Amniotic epithelial cell (primary cell): ENCODE measurements at regions not wholly inside any gene's neighbourhood (a gene's known extent, or its start where the extent isn't known, plus 50 kb on each side); places are given as distances from the start of the nearest gene placed in this dataset.
"Not testable (repeated sequence)": the region's sequence is repeated elsewhere in the genome, so short reads cannot be mapped to it uniquely, and the experiment has no call there.

ENCODE experiments used
- DNase-seq: peaks from one replicate; pipeline ENCODE4 v3.0.0-alpha.2; 2010; ENCODE audit warnings: low read depth

- not testable (repeated sequence) for DNase-seq
Measured at GRCh38 chr13:109702030-109702597, 84.3 kb downstream of the IRS2 start.

- peak; percentile 88 for DNase-seq
Measured at GRCh38 chr13:109700176-109700575, 86.2 kb downstream of the IRS2 start.

- DNase-seq, result no peak
Measured at GRCh38 chr13:109699628-109700071, 86.7 kb downstream of the IRS2 start.

GRCh38 chr13:109698779-109699178 lies 87.6 kb downstream of the IRS2 start:
- DNase-seq, result peak; percentile 94

- no peak for DNase-seq
Measured at GRCh38 chr13:109697936-109698335, 88.4 kb downstream of the IRS2 start.

- no peak for DNase-seq
Measured at GRCh38 chr13:109695402-109696190, 90.8 kb downstream of the IRS2 start.

- peak; percentile 71 for DNase-seq
Measured at GRCh38 chr13:109694972-109695371, 91.4 kb downstream of the IRS2 start.

- DNase-seq, result no peak
Measured at GRCh38 chr13:109693213-109693612, 93.2 kb downstream of the IRS2 start.

- no peak for DNase-seq
Measured at GRCh38 chr13:109691689-109692088, 94.7 kb downstream of the IRS2 start.

DNA sequence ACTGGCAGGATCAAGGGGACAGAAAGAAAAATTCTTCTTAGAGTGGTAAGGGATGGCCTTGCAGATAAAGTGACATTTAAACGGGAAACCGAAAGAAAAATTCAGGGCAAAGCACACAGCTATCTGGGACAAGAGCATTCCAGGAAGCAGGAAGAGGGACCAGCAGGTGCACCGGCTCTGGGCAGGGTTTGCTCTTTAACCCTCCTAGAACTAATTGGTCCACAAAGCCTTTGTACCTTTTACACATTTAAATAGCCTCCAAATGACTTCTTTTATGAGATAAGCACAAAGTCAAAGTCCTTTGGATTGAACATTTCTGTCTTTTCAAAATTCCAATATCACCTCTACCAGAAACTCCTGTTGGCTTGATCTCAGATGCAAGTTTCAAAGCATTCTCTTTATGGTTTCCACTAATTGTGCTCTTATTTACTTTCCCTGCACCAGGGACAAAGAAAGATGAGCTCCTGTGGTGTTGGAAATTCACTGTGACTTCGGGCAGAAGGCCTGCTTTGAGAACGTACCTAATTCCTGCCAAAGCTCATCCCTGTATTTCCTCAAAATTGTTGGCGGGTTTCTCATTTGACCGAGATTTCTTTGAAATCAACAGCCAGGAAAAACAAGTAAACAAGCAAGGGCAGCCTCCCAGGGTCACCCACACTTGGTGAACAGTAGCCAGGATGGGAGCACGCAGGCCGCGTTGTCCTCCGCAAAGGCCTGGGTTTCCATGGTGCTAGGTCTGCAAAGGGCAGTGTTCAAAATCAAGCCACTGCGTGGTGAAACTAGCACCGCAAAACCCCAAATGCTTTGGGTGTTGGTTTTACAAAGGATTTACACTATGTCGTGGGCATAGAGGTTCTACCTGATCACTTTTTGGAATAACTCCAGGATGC lies 98.6 kb downstream of the IRS2 start:
- no peak for DNase-seq

DNA sequence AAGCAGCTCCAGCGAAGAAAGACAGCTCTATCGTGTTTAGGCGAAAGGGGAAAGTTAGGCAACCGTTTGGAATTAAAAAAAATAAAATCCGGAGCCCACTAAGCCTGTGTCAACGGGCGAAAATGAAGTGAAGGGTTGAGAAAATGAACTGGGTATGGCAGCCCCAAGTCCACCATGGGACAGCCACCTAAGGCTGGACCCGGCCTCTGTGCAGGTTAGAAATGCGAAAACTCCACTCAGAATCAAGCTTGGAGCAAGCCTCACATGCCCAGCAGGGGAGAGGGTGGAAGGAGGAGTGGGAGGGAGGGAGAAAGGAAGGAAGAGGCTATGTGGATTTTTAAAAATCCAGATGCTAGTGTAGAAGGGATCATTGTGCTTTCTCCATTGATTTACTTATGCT lies 101.2 kb downstream of the IRS2 start:
- DNase-seq, result no peak

DNA sequence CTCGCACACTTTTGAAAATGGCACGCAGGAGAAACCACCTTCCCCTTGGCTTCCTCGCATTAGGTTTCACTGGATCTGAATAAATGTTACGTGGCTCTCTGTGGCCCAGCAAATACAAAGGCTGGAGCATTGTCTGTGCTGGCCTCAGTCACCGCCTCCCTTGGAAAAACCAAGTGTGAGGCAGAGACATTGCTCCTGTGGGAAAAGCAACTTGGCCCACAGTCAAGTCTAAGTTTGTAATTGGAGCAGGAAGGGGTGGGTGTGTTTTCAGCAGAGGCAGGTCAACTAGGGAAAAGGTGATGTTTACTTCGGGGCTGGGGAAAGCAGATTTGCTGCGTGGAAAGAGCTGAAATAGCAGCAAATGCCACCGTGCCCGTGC lies 101.6 kb downstream of the IRS2 start:
- DNase-seq, result peak; percentile 33

DNA sequence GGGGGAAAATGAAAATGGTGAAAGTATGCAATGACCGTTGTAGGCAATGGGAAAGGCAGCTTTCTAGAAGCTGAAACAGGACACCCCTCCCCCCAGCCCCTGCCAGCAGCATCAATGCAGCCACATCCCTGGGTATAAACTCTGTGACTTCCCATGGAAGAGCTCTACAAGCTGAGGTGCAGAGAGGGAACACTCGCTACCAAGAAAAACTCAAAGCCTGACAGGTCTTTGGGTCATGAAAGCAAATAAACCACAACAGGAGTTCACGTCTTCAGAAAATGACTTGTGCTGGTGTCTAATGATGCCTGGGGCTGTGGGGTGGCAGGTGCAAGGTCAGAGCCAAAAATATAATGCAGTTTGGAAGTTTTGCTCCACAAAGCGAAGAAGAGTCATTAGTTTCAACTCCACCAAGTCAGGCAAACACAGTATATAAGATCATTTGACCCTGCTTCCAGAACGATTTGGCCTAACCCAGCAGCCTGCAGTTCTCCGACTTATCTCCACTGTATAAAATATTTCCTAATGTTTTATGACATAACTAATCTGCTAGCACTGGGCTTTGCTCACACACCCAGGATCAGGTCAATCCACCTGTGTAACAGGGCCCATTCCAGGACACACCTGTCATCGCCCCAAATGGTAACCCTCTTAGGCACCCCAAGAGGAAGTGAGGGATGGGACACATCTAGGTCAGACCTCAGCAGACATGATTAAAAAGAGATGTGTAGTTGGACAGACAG lies 102.1 kb downstream of the IRS2 start:
- no peak for DNase-seq

- no peak for DNase-seq
Measured at GRCh38 chr13:109682534-109683244, 103.7 kb downstream of the IRS2 start.

DNA sequence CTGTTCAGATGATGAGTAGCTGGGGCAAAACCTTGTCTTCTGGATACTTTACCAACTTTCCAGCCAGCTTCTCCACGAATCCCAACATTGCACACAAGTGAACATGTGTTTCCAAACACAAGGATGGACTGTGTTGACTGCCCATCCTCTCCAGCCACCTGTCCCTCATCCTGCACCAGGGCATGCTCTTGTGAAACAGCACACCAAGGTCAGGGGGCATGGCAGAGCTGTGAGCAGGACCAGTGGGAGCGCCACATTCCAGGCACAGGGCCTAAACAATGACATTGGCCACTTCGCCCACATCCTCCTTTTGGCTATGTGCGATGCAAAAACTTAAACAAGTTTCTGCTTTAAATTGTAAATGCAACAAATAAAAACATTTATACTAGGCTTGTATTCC lies 105.5 kb downstream of the IRS2 start:
- no peak for DNase-seq

DNA sequence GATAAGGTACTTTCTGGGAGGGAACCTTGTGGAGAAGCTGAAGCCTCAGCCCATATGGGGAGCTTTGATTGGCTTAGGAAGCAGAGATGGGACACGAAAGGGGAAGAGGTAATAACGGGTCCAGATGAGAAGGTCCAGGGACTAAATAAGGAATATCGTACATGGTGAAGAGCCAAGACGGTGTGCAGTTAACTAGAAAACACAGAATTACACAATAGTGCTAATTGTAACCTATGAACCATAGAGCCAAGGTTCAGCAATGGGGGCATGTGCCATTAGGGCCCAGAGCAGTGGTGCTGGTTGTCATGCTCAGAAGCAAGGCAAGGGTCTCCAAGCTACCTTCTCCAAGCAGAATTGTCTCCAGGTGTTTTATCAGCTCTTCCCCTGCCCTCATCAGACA lies 106.1 kb downstream of the IRS2 start:
- DNase-seq, result no peak

GRCh38 chr13:109678459-109678858 lies 107.9 kb downstream of the IRS2 start:
- DNase-seq, result no peak

GRCh38 chr13:109677206-109677605 lies 109.2 kb downstream of the IRS2 start:
- DNase-seq, result no peak

DNA sequence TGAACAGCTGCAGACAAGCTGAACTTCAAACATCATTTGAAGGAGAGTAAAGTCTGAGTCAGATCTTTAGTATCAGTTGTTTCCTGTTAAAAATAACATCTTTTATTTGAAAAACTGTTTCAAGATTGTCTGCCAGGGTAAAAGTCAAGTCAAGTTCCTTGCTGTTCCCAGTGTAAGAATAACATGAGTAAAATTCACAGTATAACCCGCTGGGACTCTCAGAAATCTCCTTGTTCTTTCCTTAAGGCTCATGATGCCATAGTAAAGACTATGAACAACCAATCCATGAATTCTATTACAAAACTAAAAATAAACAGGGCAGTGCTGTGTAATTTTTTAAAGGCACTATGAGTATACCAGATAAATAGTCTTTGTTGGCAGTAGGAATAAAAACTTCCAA lies 112.9 kb downstream of the IRS2 start:
- DNase-seq, result no peak

- peak; percentile 79 for DNase-seq
Measured at GRCh38 chr13:109672545-109672944, 113.8 kb downstream of the IRS2 start.

DNA sequence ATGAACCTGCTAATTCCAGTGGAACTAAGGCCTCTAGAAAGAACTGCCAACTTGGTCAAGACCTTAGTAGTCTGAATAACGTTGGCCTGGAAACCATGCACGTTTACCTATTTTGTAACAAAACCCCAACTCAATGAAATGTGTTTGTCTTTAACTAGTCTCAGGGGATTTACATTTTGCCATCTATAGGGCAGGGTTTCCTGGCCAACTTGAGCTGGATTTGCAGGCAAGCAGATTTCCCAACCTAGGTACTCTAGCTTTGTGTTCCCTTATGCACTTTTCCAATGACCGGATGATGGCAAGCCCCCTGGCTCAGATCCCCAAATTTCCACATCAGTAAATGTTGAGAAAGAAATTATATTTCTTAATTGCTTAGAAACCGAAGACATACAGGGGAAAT lies 114.5 kb downstream of the IRS2 start:
- peak; percentile 3 for DNase-seq
